GM19455 (cell line): ENCODE measurements at regions not wholly inside any gene's neighbourhood (a gene's known extent, or its start where the extent isn't known, plus 50 kb on each side); places are given as distances from the start of the nearest gene placed in this dataset.
"Not testable (repeated sequence)": the region's sequence is repeated elsewhere in the genome, so short reads cannot be mapped to it uniquely, and the experiment has no call there.

ENCODE experiments used
- ATAC-seq: cut with Tn5 transposase; IDR thresholded peaks from one replicate; pipeline ENCODE4 v1.9.1; 2021; ENCODE audit not compliant: unreplicated experiment

- ATAC-seq = no peak
Observed at GRCh38 chr4:128758314-128758922, 51.1 kb upstream of the JADE1 start.

- ATAC-seq = no peak
Observed at GRCh38 chr4:128757712-128758111, 51.8 kb upstream of the JADE1 start.

- no peak for ATAC-seq
Observed at GRCh38 chr4:128751354-128751753, 58.1 kb upstream of the JADE1 start.

- ATAC-seq = not testable (repeated sequence)
Observed at GRCh38 chr4:128741748-128742147, 67.8 kb upstream of the JADE1 start.

GRCh38 chr4:128737098-128737513, 72.4 kb upstream of the JADE1 start:
- no peak for ATAC-seq

- no peak for ATAC-seq
Observed at GRCh38 chr4:128735714-128736113, 73.8 kb upstream of the JADE1 start.

- ATAC-seq = no peak
Observed at GRCh38 chr4:128728190-128728589, 81.3 kb upstream of the JADE1 start.

- ATAC-seq = no peak
Observed at GRCh38 chr4:128727658-128728057, 81.8 kb upstream of the JADE1 start.

GRCh38 chr4:128725405-128726055, 84.0 kb upstream of the JADE1 start:
- ATAC-seq = no peak

- ATAC-seq = no peak
Observed at GRCh38 chr4:128722911-128723310, 86.6 kb upstream of the JADE1 start.

GRCh38 chr4:128721896-128722295, 87.6 kb upstream of the JADE1 start:
- no peak for ATAC-seq

GRCh38 chr4:128720270-128720669, 89.2 kb upstream of the JADE1 start:
- ATAC-seq = no peak

GRCh38 chr4:128718768-128719167, 90.7 kb upstream of the JADE1 start:
- no peak for ATAC-seq

- ATAC-seq = no peak
Observed at GRCh38 chr4:128716338-128716737, 93.2 kb upstream of the JADE1 start.

- no peak for ATAC-seq
Observed at GRCh38 chr4:128715616-128716015, 93.9 kb upstream of the JADE1 start.

GRCh38 chr4:128711361-128711760, 98.1 kb upstream of the JADE1 start:
- no peak for ATAC-seq

GRCh38 chr4:128709268-128709667, 100.2 kb upstream of the JADE1 start:
- ATAC-seq = no peak

- no peak for ATAC-seq
Observed at GRCh38 chr4:128707864-128708263, 101.6 kb upstream of the JADE1 start.

- ATAC-seq = no peak
Observed at GRCh38 chr4:128703948-128704347, 105.6 kb upstream of the JADE1 start.

GRCh38 chr4:128700659-128701350, 108.7 kb upstream of the JADE1 start:
- ATAC-seq = no peak

GRCh38 chr4:128698386-128698785, 111.1 kb upstream of the JADE1 start:
- ATAC-seq = no peak

GRCh38 chr4:128697323-128697722, 112.2 kb upstream of the JADE1 start:
- ATAC-seq = no peak
